GM03348 (cell line): ENCODE measurements at regions not wholly inside any gene's neighbourhood (a gene's known extent, or its start where the extent isn't known, plus 50 kb on each side); places are given as distances from the start of the nearest gene placed in this dataset.

Source experiments
- DNase-seq: peaks from one replicate; pipeline ENCODE4 v3.0.0; 2012; ENCODE audit warnings: low spot score

DNA sequence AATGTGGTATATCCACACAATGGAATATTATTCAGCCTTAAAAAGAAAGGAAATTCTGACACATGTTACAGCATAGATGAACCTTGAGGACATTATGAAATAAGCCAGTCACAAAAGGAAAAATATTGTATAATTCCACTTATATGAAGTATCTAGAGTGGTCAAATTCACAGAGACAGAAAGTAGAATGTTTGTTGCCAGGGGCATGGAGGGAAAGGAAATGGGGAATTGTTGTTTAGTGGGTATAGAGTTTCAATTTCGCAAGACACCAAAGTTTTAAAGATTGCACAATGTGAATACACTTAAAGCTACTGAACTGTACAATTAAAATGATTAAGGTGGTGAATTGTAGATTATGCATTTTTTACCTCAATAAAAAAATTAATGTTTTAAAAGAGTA is 92.9 kb downstream of the TXNL1 start:
- DNase-seq, result no peak

DNA sequence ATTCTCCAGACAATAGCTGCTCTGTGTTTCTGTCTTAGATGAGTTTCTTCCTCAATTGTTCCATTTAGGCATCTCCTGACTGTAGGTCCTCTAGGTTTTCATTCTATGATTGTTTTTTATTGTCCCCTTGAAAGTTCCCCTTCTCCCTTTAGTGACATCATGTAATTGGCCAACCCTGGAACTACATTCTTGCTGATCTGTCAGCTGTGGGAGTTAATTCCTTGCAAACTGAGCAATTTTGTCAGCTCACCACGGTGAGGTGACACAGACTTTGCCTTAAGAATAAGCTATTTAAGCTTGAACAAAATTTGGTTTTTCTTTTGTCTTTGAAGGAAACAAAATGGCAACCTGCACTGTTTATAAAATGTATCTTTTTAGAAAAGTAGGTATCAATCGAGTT is 95.9 kb downstream of the TXNL1 start:
- DNase-seq, result no peak

GRCh38 chr18:56541793-56542192 is 96.6 kb downstream of the TXNL1 start:
- DNase-seq, result no peak

- DNase-seq, result no peak
Observed at GRCh38 chr18:56541340-56541739, 97.1 kb downstream of the TXNL1 start.

DNA sequence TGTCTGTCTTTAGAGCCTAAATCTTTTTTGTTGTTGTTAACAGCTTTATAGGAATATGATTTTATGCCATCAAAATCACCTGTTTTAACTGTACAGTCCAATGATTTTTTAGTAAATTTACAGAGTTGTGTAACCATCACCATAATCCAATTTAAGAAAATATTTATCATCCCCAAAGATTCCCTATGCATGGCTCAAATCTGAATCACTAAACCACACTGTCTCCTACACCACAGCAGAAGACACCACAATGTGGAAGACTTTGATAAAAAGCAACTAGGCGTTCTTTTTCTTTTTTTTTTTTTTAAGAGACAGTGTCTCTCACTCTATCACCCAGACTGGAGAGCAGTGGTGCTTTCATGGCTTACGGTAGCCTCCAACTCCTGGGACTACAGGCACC is 99.6 kb downstream of the TXNL1 start:
- DNase-seq, result peak; percentile 74

DNA sequence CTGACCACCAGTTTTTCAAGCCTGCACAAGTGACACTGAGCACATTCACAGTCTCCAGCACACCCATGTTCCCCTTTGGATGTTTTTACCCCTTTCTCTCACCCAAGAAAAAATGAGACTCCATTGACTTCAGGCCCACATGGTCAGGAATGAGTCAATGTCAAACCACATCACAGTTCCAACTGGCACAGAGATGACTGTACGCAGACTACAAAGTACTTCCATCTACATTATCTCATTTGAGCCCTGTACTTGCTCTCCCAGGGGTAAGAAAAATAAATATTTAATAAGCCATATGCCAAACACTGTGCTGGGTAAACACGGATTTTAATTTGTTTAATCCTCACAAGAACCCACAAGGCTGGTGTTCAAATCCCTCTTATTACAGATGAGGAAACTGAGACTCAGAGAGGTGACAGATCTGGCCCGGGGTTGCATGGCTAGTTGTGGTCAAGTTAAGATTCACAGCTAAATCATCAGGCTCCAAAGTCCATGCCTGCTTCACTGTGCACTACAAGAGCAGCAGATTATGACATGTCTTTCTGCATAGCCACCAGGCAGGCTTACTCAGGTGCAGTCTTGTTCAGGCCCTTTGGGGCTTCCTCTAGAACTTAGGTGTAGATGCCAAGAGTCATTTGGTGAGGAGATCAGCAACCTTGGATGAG is 106.1 kb downstream of the TXNL1 start:
- DNase-seq, result peak; percentile 21

GRCh38 chr18:56522816-56523215 is 115.6 kb downstream of the TXNL1 start:
- peak; percentile 67 for DNase-seq

DNA sequence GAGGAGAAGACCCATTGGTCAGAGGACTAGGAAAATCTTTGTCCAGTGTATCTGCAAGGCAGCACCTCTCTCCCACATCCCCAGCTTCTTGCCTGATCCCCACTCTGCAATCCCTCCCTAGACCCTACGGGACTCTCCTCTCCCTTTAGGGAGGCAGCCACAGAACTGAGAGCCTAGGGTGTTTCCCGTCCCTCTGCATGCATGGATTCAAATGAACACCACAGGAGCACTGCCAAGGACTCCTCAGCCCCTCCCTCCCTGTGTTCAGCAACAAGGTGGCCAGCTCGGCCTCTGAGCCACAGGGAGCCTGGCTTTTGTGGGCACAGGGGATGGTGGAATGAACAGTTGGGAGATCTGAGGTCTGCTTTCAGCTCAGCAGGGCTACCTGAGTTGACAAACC is 117.1 kb downstream of the TXNL1 start:
- DNase-seq, result no peak

DNA sequence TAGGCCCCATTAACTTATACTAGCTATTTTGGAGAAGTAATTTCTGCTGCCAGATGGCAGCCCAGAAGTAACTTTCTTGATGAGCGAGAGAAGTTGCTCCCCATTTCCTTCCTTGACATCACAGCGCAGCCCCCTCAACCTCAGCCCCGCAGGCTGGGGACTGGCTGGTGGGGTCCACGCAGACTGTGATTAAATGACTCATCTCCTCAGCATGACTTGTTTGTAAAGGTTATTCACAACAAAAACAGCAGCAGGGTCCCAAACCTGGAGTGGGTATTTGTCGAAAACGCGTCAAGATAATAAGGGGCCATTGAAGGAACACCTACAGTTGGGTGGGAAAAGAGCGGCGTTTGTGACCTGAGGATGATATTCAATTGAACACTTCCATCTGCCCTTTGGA is 120.6 kb downstream of the TXNL1 start:
- no peak for DNase-seq

- DNase-seq, result peak; percentile 58
Observed at GRCh38 chr18:56517196-56517595, 121.2 kb downstream of the TXNL1 start.

GRCh38 chr18:56516789-56517188 is 121.6 kb downstream of the TXNL1 start:
- DNase-seq, result peak; percentile 76

DNA sequence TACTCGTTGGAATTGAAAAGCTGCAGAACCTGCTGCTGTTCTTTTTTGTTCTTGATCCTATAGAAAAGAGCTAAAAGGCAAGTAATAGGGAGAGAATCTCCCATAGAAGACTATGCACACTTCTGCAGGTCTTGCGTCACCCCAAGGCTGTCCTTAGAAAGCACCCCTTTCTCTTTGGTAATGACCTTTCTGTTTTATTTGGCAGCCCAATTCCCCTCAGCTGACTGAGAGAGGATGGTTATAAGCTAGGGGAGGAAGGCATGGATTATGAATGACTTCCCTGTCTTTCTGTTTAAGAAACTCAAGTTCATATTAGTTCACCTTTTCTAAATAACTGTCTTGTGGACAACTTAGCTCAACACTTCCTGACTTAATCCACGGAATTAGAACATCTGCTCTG is 122.9 kb downstream of the TXNL1 start:
- no peak for DNase-seq

GRCh38 chr18:56511996-56512395 is 126.4 kb downstream of the TXNL1 start:
- no peak for DNase-seq

- DNase-seq, result no peak
Observed at GRCh38 chr18:56510108-56510507, 128.3 kb downstream of the TXNL1 start.

- no peak for DNase-seq
Observed at GRCh38 chr18:56509656-56510055, 128.7 kb downstream of the TXNL1 start.

DNA sequence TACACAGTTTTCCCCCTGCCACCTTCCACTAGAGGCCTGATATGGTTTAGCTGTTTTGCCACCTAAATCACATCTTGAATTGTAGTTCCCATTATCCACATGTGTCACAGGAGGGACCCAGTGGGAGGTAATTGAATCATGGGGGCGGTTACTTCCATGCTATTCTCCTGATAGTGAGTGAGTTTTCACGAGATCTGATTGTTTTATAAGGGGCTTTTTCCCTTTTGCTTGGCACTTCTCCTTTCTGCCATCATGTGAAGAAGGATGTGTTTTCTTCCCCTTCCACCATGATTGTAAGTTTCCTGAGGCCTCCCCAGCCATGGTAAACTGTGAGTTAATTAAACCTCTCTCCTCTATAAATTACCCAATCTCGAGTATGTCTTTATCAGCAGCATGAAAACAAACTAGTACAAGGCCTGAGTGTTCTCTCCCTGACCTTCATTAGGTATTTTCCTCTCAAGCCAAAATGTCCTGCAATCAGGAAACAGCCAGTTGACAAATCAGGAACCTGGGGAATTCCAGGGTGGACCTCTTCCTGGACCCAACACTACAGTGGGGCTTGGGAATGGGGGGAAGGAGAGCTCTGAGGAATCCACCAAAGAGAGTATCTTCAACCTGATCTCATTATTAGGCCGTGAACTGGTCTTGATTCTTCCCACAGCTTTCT is 129.9 kb downstream of the TXNL1 start:
- no peak for DNase-seq

- DNase-seq, result peak; percentile 52
Observed at GRCh38 chr18:56505971-56506370, 132.4 kb downstream of the TXNL1 start.

- DNase-seq, result no peak
Observed at GRCh38 chr18:56505293-56505692, 133.1 kb downstream of the TXNL1 start.

DNA sequence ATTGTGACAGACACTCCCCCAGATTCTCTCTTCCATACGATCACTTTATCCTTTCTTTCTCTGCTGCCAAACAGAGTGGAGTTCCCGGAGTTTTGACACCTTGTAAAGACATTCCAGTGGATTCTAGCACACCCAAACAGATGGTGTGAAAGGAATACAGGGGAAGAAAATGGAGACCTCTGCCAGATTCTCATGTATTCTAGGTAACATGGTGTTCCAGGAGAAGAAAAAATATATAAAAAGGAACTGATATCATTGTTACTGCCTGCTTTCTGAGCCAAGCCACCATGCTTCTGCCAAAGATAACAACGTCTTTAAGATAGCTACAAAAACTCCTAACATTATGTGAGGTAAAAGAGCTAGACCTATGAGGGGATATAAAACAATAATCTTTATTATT is 136.5 kb downstream of the TXNL1 start:
- DNase-seq, result no peak

DNA sequence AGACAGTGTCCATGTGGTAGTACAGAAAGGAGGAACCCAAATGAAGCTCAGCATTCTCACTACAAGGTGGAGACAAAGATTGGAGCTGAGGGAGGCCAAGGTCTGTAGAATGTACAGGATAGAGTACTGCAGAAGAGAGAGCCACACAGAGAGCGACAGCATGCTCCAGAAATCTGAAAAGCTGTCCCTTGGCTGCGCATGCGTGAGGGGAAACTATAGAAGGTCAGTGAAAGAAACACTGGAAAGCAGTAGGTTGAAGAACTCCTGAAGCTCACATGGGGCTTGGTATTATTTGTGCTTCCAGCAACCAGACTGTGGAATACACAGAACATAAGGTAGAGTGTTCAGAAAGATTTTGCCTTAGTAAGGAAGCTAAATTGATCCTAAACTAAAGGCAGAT is 142.5 kb downstream of the TXNL1 start:
- DNase-seq, result no peak

DNA sequence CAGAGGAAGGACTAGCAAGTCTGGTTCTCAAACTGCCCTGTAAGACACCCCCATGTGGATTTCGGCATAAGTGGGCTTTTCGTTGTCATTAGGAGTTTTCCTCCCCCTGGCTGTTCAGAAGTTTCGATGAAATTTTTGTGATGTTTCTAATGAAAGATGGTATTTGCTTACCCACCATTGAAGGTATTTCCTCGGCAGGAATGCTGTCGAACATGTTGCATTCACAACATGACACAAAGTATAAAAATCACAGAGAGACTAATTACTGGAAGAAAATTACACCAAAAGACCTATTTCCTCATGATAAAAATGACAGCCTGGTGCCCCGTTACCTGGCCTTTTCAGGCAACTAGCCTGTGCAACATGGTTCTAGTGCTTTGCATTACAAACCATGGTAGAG is 144.9 kb downstream of the TXNL1 start:
- no peak for DNase-seq

- DNase-seq, result no peak
Observed at GRCh38 chr18:56492136-56492535, 146.3 kb downstream of the TXNL1 start.

GRCh38 chr18:56490942-56491341 is 147.4 kb downstream of the TXNL1 start:
- DNase-seq, result no peak

GRCh38 chr18:56489893-56490292 is 148.5 kb downstream of the TXNL1 start:
- DNase-seq, result no peak
